Urinary bladder (tissue), 3 donors: ENCODE measurements at regions not wholly inside any gene's neighbourhood (a gene's known extent, or its start where the extent isn't known, plus 50 kb on each side); places are given as distances from the start of the nearest gene placed in this dataset.
"Not testable (repeated sequence)": the region's sequence is repeated elsewhere in the genome, so short reads cannot be mapped to it uniquely, and the experiment has no call there.

Source experiments
- DNase-seq: peaks from one replicate; pipeline ENCODE4 v3.0.0-alpha.2; 2015; ENCODE audit errors: extremely low spot score
- H3K27ac ChIP-seq: one replicate; pipeline ENCODE4 v1.5.1; 2013; ENCODE audit warnings: low read depth, mild to moderate bottlenecking, moderate library complexity
- H3K36me3 ChIP-seq: one replicate; pipeline ENCODE4 v1.6.1; 2013; ENCODE audit warnings: mild to moderate bottlenecking, moderate library complexity; ENCODE audit not compliant: insufficient read depth
- H3K4me1 ChIP-seq: one replicate; pipeline ENCODE4 v1.6.1; 2013; ENCODE audit warnings: mild to moderate bottlenecking, moderate library complexity; ENCODE audit not compliant: insufficient read depth
- H3K4me3 ChIP-seq: one replicate; pipeline ENCODE4 v1.5.1; 2013; ENCODE audit warnings: low read depth, low read length
- WGBS: extraction: QIAGEN DNeasy Blood & Tissue Kit; methylation state at CpG from one replicate; pipeline ENCODE4 v1.1.7; 2013; 5-methylcytosine and 5-hydroxymethylcytosine counted together
- donor health status: healthy with polysubstance abuse.
- donor health status: healthy.

GRCh38 chr4:33724685-33725084 lies 2519.6 kb downstream of the ARAP2 start:
- 86% methylated on average over 3 of the region's 3 CpGs for WGBS
- no peaks in the 10 kb centered on the region for H3K36me3 ChIP-seq
- no peaks in the 10 kb centered on the region for H3K4me1 ChIP-seq
- no peak overlapping the region for H3K27ac ChIP-seq
- H3K4me3 ChIP-seq: no peak overlapping the region
- no peak for DNase-seq

DNA sequence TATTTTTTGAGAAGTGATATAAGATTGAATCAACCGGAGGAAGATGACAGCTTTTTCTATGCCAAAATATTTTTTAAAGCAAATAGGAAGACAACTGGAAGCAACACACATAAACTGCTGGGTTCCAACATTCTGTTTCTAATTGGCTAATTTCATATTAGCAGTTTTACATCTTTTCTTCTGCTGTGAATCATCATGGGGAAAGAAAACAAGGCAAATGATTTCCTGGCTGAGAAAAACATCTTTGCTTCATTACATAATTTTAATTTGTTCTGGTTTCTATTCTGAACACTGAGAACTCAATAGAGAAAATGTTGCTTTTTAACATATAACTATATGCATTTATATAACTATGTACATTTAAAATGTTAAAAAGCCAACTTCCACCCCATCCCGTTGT lies 2518.5 kb downstream of the ARAP2 start:
- Histone ChIP-seq H3K4me3 (no peak overlapping the region), H3K27ac (no peak overlapping the region), H3K36me3 (no peaks in the 10 kb centered on the region), H3K4me1 (no peaks in the 10 kb centered on the region)
- WGBS: 80% methylated on average over 2 of the region's 2 CpGs
- no peak for DNase-seq

DNA sequence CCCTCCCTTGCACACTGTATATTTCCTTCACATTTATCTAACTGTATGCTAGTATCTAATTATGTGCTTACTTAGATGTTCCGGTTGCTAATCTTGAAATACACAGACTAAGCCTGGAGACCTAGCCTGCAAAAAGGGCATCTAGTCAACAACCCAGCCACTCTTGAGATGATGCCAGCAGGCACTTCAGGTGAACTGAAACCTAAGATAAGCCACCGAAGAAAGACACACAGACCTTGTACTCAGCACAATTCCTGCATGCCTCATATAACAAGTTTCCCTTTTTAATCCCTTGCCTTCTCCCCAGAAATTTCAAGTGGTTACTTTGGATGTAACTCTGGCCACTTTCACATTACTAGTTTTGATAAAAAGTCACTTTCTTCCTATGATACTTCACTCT lies 2506.6 kb downstream of the ARAP2 start:
- Histone ChIP-seq H3K27ac (no peak overlapping the region), H3K4me3 (no peak overlapping the region), H3K4me1 (no peaks in the 10 kb centered on the region), H3K36me3 (no peaks in the 10 kb centered on the region)
- no peak for DNase-seq
- WGBS: 46% methylated on average over 2 of the region's 2 CpGs

DNA sequence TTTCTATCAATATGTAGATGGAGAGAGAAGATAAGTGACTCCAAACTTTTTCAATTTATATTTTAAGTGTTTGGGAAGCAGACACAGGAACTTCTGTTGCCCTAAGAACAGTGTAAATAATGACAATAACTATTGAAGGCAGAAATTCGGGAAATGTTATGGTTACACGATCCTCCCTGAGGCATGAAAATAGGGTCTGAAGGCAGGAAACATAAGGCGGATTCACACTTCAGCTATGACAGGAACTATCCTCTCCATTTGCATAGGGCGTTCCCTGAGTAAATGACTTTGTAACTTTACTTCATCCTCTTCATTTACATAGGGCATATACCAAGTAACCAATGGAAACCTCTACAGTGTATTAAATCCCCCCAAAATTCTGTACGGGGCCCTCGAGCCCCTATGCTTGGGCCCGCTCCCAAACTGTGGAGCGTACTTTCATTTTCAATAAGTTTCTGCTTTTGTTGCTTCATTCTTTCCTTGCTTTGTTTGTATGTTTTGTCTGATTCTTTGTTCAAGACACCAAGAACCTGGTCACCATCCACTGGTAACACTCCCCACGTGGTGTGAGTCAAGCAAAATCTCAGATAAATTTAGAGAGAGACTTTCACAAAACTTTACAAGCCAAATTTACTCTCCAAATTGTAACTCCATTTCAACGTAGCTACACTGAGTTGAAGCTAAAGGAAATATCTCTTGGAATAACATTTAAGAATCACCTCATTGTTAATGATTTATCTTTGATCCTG lies 2504.3 kb downstream of the ARAP2 start:
- Histone ChIP-seq H3K36me3 (no peaks in the 10 kb centered on the region), H3K4me1 (no peaks in the 10 kb centered on the region), H3K4me3 (no peak overlapping the region), H3K27ac (no peak overlapping the region)
- no peak for DNase-seq
- 79% methylated on average over 10 of the region's 10 CpGs for WGBS

DNA sequence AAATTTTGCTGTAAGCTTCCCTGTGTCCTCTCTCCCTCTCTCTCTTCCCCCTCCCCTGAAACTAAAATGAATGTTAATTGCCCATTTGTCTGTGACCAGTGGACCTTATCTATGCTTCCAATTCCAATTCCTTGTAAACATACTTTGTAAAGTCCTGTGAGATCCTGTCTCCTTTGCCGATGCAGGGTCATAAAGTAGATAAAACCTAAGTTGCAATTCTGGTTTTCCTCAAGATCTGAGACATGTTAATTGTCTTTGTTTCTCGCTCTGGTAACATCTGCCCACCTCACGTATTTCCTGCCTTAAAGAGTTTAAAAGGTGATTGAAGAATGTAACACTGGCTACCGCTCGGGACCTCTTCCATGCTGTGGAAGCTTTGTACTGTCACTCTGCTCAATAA lies 2503.4 kb downstream of the ARAP2 start:
- not testable (repeated sequence) for DNase-seq, H3K4me3 ChIP-seq, H3K27ac ChIP-seq, H3K36me3 ChIP-seq, H3K4me1 ChIP-seq
- WGBS: 40% methylated on average over 5 of the region's 5 CpGs

- no peak for DNase-seq
- H3K4me3 ChIP-seq: no peak overlapping the region
- no peaks in the 10 kb centered on the region for H3K36me3 ChIP-seq
- no peaks in the 10 kb centered on the region for H3K4me1 ChIP-seq
- H3K27ac ChIP-seq: no peak overlapping the region
- WGBS: 72% methylated on average over 2 of the region's 2 CpGs
These were observed 2497.3 kb downstream of the ARAP2 start for GRCh38 chr4:33746979-33747378.

GRCh38 chr4:33751050-33751449 lies 2493.3 kb downstream of the ARAP2 start:
- Histone ChIP-seq H3K4me1 (no peaks in the 10 kb centered on the region), H3K36me3 (no peaks in the 10 kb centered on the region), H3K4me3 (no peak overlapping the region), H3K27ac (no peak overlapping the region)
- 87% methylated on average over 3 of the region's 3 CpGs for WGBS
- DNase-seq: no peak

DNA sequence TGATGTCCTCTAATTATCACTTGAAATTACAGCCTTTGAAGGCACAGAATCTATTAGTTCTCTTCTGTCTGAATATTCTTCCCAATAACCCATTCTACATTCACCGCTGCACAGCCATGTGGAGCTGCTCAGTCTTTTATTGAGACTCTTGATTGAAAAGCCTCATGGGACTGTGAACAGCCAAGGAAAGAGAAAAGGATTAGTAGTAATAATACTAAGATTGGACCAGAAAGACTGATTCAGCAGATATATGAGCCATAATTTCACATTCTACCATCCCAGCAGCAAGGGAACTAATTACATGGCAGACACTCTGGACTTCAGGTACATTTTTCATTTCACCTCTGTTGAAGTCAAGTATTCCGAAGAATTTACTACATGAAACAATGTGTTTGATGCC lies 2471.7 kb downstream of the ARAP2 start:
- no peaks in the 10 kb centered on the region for H3K4me1 ChIP-seq
- H3K27ac ChIP-seq: no peak overlapping the region
- no peaks in the 10 kb centered on the region for H3K36me3 ChIP-seq
- H3K4me3 ChIP-seq: no peak overlapping the region
- DNase-seq: no peak
- WGBS: 78% methylated on average over 2 of the region's 2 CpGs

DNA sequence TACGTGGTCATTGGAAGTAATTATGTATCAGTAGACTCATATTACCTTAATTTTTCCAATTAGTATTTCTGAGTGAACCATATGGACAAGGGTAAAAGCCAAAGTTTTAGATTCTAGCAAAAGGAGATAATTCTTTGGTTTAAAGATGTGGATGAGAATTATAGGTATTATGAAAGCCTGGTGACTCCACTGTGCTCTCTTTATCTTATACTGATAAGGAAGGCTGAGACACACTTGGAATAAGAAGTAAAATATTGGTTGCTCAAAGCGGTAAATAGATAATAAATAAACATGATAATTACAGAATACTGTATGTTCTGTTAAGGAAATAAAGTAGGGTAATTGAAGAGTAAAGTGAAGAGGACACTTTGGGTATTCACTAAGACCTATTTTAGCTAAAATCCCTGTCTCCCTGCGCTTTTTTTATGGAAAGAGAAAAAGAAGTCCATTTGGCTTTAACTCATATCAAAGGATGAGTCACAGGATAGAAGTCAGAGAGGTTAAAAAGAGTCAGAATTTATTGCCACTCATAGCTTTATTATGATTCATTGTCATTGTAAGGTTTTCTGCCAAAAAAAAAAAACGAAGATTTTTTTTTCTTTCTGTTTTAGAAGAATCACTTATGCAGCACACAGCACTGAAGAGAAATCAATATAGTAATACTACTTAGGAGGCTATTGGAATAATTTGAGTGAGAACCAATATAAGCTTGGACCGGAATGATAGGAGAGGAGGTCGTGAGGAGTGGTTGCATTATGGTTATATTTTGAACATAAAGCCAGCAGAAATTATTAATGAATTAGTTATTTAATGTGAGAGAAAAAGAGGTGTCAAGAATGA lies 2463.1 kb downstream of the ARAP2 start:
- H3K4me1 ChIP-seq: no peaks in the 10 kb centered on the region
- H3K4me3 ChIP-seq: no peak overlapping the region
- no peak overlapping the region for H3K27ac ChIP-seq
- DNase-seq: no peak
- no peaks in the 10 kb centered on the region for H3K36me3 ChIP-seq
- WGBS: 69% methylated on average over 6 of the region's 6 CpGs

GRCh38 chr4:33785843-33786242 lies 2458.5 kb downstream of the ARAP2 start:
- DNase-seq: no peak
- no peaks in the 10 kb centered on the region for H3K36me3 ChIP-seq
- no peak overlapping the region for H3K4me3 ChIP-seq
- H3K4me1 ChIP-seq: no peaks in the 10 kb centered on the region
- no peak overlapping the region for H3K27ac ChIP-seq
- WGBS: 93% methylated on average over 2 of the region's 2 CpGs

- 58% methylated on average over 2 of the region's 2 CpGs for WGBS
- Histone ChIP-seq H3K27ac (no peak overlapping the region), H3K36me3 (no peaks in the 10 kb centered on the region), H3K4me3 (no peak overlapping the region), H3K4me1 (no peaks in the 10 kb centered on the region)
- no peak for DNase-seq
These were observed 2441.7 kb downstream of the ARAP2 start for GRCh38 chr4:33802578-33802977.

DNA sequence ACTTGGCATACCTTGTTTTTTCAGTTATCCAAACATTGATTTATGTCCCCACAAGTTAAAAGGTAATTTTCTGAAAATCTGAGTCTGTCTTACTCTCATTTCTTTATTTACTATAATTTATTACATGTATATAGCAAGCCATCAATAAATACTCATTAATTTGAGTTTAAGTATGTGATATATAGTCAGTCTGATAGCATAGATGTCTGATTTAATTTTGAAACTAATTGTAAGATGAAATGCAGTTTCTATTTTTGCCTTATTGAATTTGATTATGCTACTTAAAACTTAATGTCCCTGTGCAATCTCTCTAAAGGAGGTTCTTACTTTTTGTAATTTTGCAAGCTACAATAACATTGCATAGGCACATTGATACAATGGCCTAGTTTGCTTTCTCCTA lies 2418.6 kb downstream of the ARAP2 start:
- H3K27ac ChIP-seq: no peak overlapping the region
- H3K36me3 ChIP-seq: no peaks in the 10 kb centered on the region
- DNase-seq: no peak
- H3K4me3 ChIP-seq: no peak overlapping the region
- no peaks in the 10 kb centered on the region for H3K4me1 ChIP-seq

GRCh38 chr4:33829356-33829755 lies 2415.0 kb downstream of the ARAP2 start:
- H3K36me3 ChIP-seq, H3K27ac ChIP-seq, H3K4me3 ChIP-seq, DNase-seq, H3K4me1 ChIP-seq: not testable (repeated sequence)
- 95% methylated on average over 1 of the region's 1 CpG for WGBS

GRCh38 chr4:33831442-33832066 lies 2412.8 kb downstream of the ARAP2 start:
- Histone ChIP-seq H3K36me3 (no peaks in the 10 kb centered on the region), H3K4me1 (no peaks in the 10 kb centered on the region), H3K27ac (no peak overlapping the region), H3K4me3 (no peak overlapping the region)
- no peak for DNase-seq
- 54% methylated on average over 3 of the region's 3 CpGs for WGBS
